Mesothelial cell of epicardium (in vitro differentiated cells): ENCODE measurements at regions not wholly inside any gene's neighbourhood (a gene's known extent, or its start where the extent isn't known, plus 50 kb on each side); places are given as distances from the start of the nearest gene placed in this dataset.
"Not testable (repeated sequence)": the region's sequence is repeated elsewhere in the genome, so short reads cannot be mapped to it uniquely, and the experiment has no call there.

Experiments
- DNase-seq, 2 experiments: peaks; one replicate each; pipeline ENCODE4 v3.0.0; 2021; ENCODE audit warnings: low spot score in 2 of 2; ENCODE audit not compliant: unreplicated experiment in 2 of 2
- H3K27ac Mint-ChIP-seq: 2 replicates; pipeline ENCODE4 v1.8.0; 2021; ENCODE audit warnings: mixed read lengths
- H3K27me3 Mint-ChIP-seq: 2 replicates; pipeline ENCODE4 v1.8.0; 2021; ENCODE audit warnings: low read depth, mixed read lengths
- H3K36me3 Mint-ChIP-seq: 2 replicates; pipeline ENCODE4 v1.8.0; 2021; ENCODE audit warnings: mixed read lengths
- H3K4me1 Mint-ChIP-seq: 2 replicates; pipeline ENCODE4 v1.8.0; 2021; ENCODE audit warnings: mixed read lengths
- H3K4me3 Mint-ChIP-seq: 2 replicates; pipeline ENCODE4 v1.8.0; 2021; ENCODE audit warnings: mild to moderate bottlenecking, moderate library complexity, mixed read lengths
- H3K9me3 Mint-ChIP-seq: 2 replicates; pipeline ENCODE4 v1.8.0; 2021; ENCODE audit warnings: mixed read lengths
- CTCF ChIP-seq: fragments of 200-600 bp; sonication (generic); IDR thresholded peaks from one replicate; pipeline ENCODE4 v1.5.0; 2021; ENCODE audit warnings: antibody characterized with exemption; ENCODE audit not compliant: unreplicated experiment

- Mint-ChIP-seq H3K4me3 (no peak overlapping the region), H3K27ac (no peak overlapping the region), H3K4me1 (peaks cover 4% of the 10 kb centered on the region), H3K9me3 (peaks cover 11% of the 10 kb centered on the region), H3K27me3 (no peaks in the 10 kb centered on the region), H3K36me3 (no peaks in the 10 kb centered on the region)
- no peak for DNase-seq
- TF ChIP-seq CTCF, result no peak
Observed at GRCh38 chr7:68706291-68706690, 892.0 kb upstream of the AUTS2 start.

- Mint-ChIP-seq H3K4me3 (no peak overlapping the region), H3K4me1 (peaks cover 4% of the 10 kb centered on the region), H3K36me3 (no peaks in the 10 kb centered on the region), H3K27ac (no peak overlapping the region), H3K9me3 (peaks cover 15% of the 10 kb centered on the region), H3K27me3 (no peaks in the 10 kb centered on the region)
- no peak for TF ChIP-seq CTCF
- no peak for DNase-seq
Observed at GRCh38 chr7:68707159-68707558, 891.1 kb upstream of the AUTS2 start.

- no peak overlapping the region for H3K27ac Mint-ChIP-seq
- peaks cover 18% of the 10 kb centered on the region for H3K9me3 Mint-ChIP-seq
- H3K4me1 Mint-ChIP-seq, result peaks cover 4% of the 10 kb centered on the region
- no peak overlapping the region for H3K4me3 Mint-ChIP-seq
- no peak for DNase-seq
- H3K27me3 Mint-ChIP-seq, result no peaks in the 10 kb centered on the region
- TF ChIP-seq CTCF, result no peak
- H3K36me3 Mint-ChIP-seq, result no peaks in the 10 kb centered on the region
Observed at GRCh38 chr7:68707958-68708357, 890.3 kb upstream of the AUTS2 start.

GRCh38 chr7:68712956-68713495, 885.2 kb upstream of the AUTS2 start:
- Mint-ChIP-seq H3K9me3 (peaks cover 14% of the 10 kb centered on the region), H3K27me3 (peaks cover 5% of the 10 kb centered on the region)

GRCh38 chr7:68714135-68714534, 884.1 kb upstream of the AUTS2 start:
- H3K4me3 Mint-ChIP-seq, DNase-seq, H3K4me1 Mint-ChIP-seq, H3K27ac Mint-ChIP-seq, H3K27me3 Mint-ChIP-seq, H3K36me3 Mint-ChIP-seq: not testable (repeated sequence)
- H3K9me3 Mint-ChIP-seq, result peaks cover 14% of the 10 kb centered on the region

More at GRCh38 chr7:68712956-68713495, 885.2 kb upstream of the AUTS2 start:
- Mint-ChIP-seq H3K4me3 (no peak overlapping the region), H3K4me1 (peaks cover 7% of the 10 kb centered on the region), H3K36me3 (no peaks in the 10 kb centered on the region), H3K27ac (no peak overlapping the region)
- DNase-seq, result no peak
- TF ChIP-seq CTCF, result no peak

GRCh38 chr7:68715907-68716306, 882.4 kb upstream of the AUTS2 start:
- Mint-ChIP-seq H3K4me3 (no peak overlapping the region), H3K9me3 (peaks cover 15% of the 10 kb centered on the region), H3K27ac (no peak overlapping the region), H3K4me1 (peaks cover 10% of the 10 kb centered on the region), H3K27me3 (peaks cover 5% of the 10 kb centered on the region), H3K36me3 (no peaks in the 10 kb centered on the region)
- TF ChIP-seq CTCF, result no peak
- no peak for DNase-seq
